ENCODE measurements at regions not wholly inside any gene's neighbourhood (a gene's known extent, or its start where the extent isn't known, plus 50 kb on each side); places are given as distances from the start of the nearest gene placed in this dataset.
"Not testable (repeated sequence)": the region's sequence is repeated elsewhere in the genome, so short reads cannot be mapped to it uniquely, and the experiment has no call there.

- no peak for DNase-seq
- TF ChIP-seq GATA1 (IDR thresholded peaks at IDR 0.05; ENCODE audit: low read depth, low read length) (no peak), POLR2A (IDR thresholded peaks at IDR 0.05; ENCODE audit: low read length) (no peak)
These were observed 73.8 kb downstream of the MRPL36 start for GRCh38 chr5:1725641-1726468.

GRCh38 chr5:1724822-1725602, 74.6 kb downstream of the MRPL36 start:
- DNase-seq: peak; percentile 27 to 47
- TF ChIP-seq POLR2A (IDR thresholded peaks at IDR 0.05; ENCODE audit: low read length) (no peak), GATA1 (IDR thresholded peaks at IDR 0.05; ENCODE audit: low read depth, low read length) (no peak)

DNA sequence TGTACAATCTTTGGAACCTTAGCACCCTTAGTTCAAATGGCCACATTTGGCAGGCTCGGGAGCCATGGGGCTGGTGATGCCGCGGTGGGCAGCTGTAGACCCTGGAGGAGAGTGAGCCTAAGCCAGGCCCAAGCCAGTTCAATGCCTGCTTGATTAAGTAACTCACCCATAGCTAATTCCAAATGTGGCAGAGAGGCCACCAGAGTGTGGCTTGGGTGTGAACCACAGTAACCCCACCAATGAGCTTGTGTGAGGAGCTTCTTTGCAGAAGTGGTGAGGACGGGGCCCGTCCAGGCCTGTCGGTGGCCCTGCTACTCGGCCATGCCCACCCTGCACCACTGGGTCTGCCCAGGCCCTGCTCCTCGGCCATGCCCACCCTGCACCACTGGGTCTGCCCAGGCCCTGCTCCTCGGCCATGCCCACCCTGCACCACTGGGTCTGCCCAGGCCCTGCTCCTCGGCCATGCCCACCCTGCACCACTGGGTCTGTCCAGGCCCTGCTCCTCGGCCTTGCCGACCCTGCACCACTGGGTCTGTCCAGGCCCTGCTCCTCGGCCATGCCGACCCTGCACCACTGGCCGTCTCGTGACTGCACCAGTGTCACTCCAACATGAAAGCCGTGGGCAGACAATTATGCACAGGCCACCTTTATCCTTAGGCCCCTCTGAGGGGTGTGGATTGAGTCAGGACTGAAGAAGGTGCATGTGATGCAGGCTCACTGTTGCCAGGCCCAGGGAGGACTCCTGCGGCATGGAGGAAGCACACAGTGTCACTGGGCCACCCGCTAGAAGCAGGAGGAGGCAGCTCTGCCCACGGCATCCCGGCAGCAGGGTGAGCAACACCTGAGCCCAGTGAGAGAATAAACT, 75.4 kb downstream of the MRPL36 start:
- DNase-seq: no peak

DNA sequence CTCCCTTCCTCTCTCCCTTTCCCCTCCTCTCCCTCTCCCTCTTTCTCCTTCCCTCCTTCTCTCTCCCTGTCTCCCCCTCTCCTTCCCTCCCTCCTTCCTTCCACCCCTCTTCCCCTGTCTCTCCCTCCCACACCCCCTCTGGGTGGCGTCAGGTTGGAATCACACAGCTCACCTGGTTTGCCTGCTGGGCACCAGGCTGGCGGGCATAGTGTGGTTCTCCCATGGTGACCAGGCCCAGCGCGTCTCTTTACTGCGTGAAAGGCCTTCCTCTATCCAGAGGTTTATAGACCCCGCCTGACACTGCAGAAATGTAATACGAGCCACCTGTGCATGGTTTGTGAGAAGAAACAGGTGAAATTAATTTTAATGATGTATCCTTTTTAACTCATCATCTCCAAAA, 76.2 kb downstream of the MRPL36 start:
- no peak for TF ChIP-seq POLR2A (IDR thresholded peaks at IDR 0.05; ENCODE audit: low read length)
- no peak for TF ChIP-seq GATA1 (IDR thresholded peaks at IDR 0.05; ENCODE audit: low read depth, low read length)
- no peak for DNase-seq

More for the DNA sequence above, 75.4 kb downstream of the MRPL36 start:
- TF ChIP-seq GATA1 (IDR thresholded peaks at IDR 0.05; ENCODE audit: low read depth, low read length): no peak
- no peak for TF ChIP-seq POLR2A (IDR thresholded peaks at IDR 0.05; ENCODE audit: low read length)

- TF ChIP-seq POLR2A (IDR thresholded peaks at IDR 0.05; ENCODE audit: low read length) (no peak), GATA1 (IDR thresholded peaks at IDR 0.05; ENCODE audit: low read depth, low read length) (no peak)
- DNase-seq: no peak
These were observed 76.8 kb downstream of the MRPL36 start for GRCh38 chr5:1722877-1723276.

- TF ChIP-seq GATA1 (IDR thresholded peaks at IDR 0.05; ENCODE audit: low read depth, low read length) (no peak), POLR2A (IDR thresholded peaks at IDR 0.05; ENCODE audit: low read length) (no peak)
- no peak for DNase-seq
These were observed 79.1 kb downstream of the MRPL36 start for GRCh38 chr5:1720396-1721110.

DNA sequence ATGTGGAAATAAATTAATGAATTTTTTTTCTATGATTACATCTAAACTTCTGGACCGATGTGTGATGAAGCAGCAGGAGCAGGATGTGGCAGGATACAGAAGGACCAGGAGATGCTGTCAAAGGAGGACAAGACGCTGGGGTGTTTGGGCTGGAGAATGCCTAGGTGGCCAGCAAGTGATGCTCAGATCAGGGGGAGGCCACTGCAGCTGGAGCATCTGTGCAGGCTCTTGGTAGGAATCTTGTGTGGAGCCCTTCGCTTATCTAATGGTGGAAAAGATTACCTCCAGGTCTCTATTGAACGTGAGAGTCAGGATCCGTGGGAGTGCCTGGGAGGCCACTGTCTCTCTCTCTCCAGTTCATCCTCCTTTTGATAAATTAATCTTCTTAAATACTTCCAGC, 79.8 kb downstream of the MRPL36 start:
- DNase-seq: no peak
- TF ChIP-seq GATA1 (IDR thresholded peaks at IDR 0.05; ENCODE audit: low read depth, low read length) (no peak), POLR2A (IDR thresholded peaks at IDR 0.05; ENCODE audit: low read length) (no peak)

GRCh38 chr5:1718669-1719068, 81.0 kb downstream of the MRPL36 start:
- peak; percentile 38 to 41 for DNase-seq
- TF ChIP-seq POLR2A (IDR thresholded peaks at IDR 0.05; ENCODE audit: low read length): no peak
- no peak for TF ChIP-seq GATA1 (IDR thresholded peaks at IDR 0.05; ENCODE audit: low read depth, low read length)

- DNase-seq: not testable (repeated sequence)
These were observed 89.5 kb downstream of the MRPL36 start for GRCh38 chr5:1710091-1710490.

GRCh38 chr5:1709171-1709803, 90.3 kb downstream of the MRPL36 start:
- DNase-seq: no peak
- TF ChIP-seq POLR2A (IDR thresholded peaks at IDR 0.05; ENCODE audit: low read length) (no peak), GATA1 (IDR thresholded peaks at IDR 0.05; ENCODE audit: low read depth, low read length) (no peak)

- DNase-seq: no peak
- TF ChIP-seq GATA1 (IDR thresholded peaks at IDR 0.05; ENCODE audit: low read depth, low read length) (no peak), POLR2A (IDR thresholded peaks at IDR 0.05; ENCODE audit: low read length) (no peak)
These were observed 91.0 kb downstream of the MRPL36 start for GRCh38 chr5:1708592-1709141.

GRCh38 chr5:1707467-1707866, 92.2 kb downstream of the MRPL36 start:
- TF ChIP-seq GATA1 (IDR thresholded peaks at IDR 0.05; ENCODE audit: low read depth, low read length) (no peak), POLR2A (IDR thresholded peaks at IDR 0.05; ENCODE audit: low read length) (no peak)
- DNase-seq: no peak

DNA sequence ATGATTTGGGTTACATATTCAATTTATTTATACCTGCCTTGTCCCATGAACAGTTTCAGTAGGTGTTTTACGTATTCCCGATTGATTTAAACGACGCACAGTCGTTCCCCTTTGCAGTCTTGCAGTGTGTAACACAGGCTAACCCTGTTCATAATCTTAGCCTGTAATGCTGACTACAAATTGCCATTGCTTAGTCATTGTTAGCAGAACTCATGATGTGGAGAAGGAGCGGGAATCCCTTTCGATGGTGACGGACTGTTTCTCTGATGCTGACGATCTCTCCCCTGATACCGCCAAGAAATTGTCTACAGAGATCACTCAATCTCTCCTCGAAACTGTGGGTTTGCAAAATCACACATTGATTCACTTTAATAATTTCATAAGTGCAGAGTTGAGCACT, 93.2 kb downstream of the MRPL36 start:
- DNase-seq: no peak
- no peak for TF ChIP-seq POLR2A (IDR thresholded peaks at IDR 0.05; ENCODE audit: low read length)
- TF ChIP-seq GATA1 (IDR thresholded peaks at IDR 0.05; ENCODE audit: low read depth, low read length): no peak

All from erythroblast (primary cell).